ENCODE measurements at regions not wholly inside any gene's neighbourhood (a gene's known extent, or its start where the extent isn't known, plus 50 kb on each side); places are given as distances from the start of the nearest gene placed in this dataset.
"Not testable (repeated sequence)": the region's sequence is repeated elsewhere in the genome, so short reads cannot be mapped to it uniquely, and the experiment has no call there.

GRCh38 chr13:76708138-76708688 lies 178.0 kb downstream of the KCTD12 start:
- FAIRE-seq: no peak

- FAIRE-seq: no peak
Observed at GRCh38 chr13:76707360-76707759, 178.8 kb downstream of the KCTD12 start.

- no peak for FAIRE-seq
Observed at GRCh38 chr13:76703621-76704288, 182.4 kb downstream of the KCTD12 start.

GRCh38 chr13:76703216-76703615 lies 183.0 kb downstream of the KCTD12 start:
- FAIRE-seq: no peak

- no peak for FAIRE-seq
Observed at GRCh38 chr13:76697288-76697687, 188.9 kb downstream of the KCTD12 start.

GRCh38 chr13:76696370-76696769 lies 189.8 kb downstream of the KCTD12 start:
- FAIRE-seq: no peak

GRCh38 chr13:76693086-76693485 lies 193.1 kb downstream of the KCTD12 start:
- FAIRE-seq: no peak

- no peak for FAIRE-seq
Observed at GRCh38 chr13:76692346-76692745, 193.9 kb downstream of the KCTD12 start.

- FAIRE-seq: no peak
Observed at GRCh38 chr13:76690611-76691010, 195.6 kb downstream of the KCTD12 start.

- no peak for FAIRE-seq
Observed at GRCh38 chr13:76687467-76687866, 198.7 kb downstream of the KCTD12 start.

GRCh38 chr13:76685938-76686337 lies 200.3 kb downstream of the KCTD12 start:
- FAIRE-seq: no peak

- FAIRE-seq: no peak
Observed at GRCh38 chr13:76684336-76684735, 201.9 kb downstream of the KCTD12 start.

- FAIRE-seq: no peak
Observed at GRCh38 chr13:76683854-76684253, 202.4 kb downstream of the KCTD12 start.

- no peak for FAIRE-seq
Observed at GRCh38 chr13:76683168-76683567, 203.0 kb downstream of the KCTD12 start.

GRCh38 chr13:76680112-76680511 lies 206.1 kb downstream of the KCTD12 start:
- FAIRE-seq: no peak

- no peak for FAIRE-seq
Observed at GRCh38 chr13:76677043-76677442, 209.2 kb downstream of the KCTD12 start.

GRCh38 chr13:76672420-76672819 lies 213.8 kb downstream of the KCTD12 start:
- FAIRE-seq: no peak

GRCh38 chr13:76668716-76669115 lies 217.5 kb downstream of the KCTD12 start:
- FAIRE-seq: no peak

GRCh38 chr13:76668141-76668540 lies 218.1 kb downstream of the KCTD12 start:
- FAIRE-seq: no peak

- FAIRE-seq: no peak
Observed at GRCh38 chr13:76667551-76667950, 218.7 kb downstream of the KCTD12 start.

GRCh38 chr13:76663592-76664335 lies 222.4 kb downstream of the KCTD12 start:
- FAIRE-seq: no peak

- not testable (repeated sequence) for FAIRE-seq
Observed at GRCh38 chr13:76659074-76659473, 227.1 kb downstream of the KCTD12 start.

GRCh38 chr13:76656500-76656899 lies 229.7 kb downstream of the KCTD12 start:
- FAIRE-seq: no peak

- no peak for FAIRE-seq
Observed at GRCh38 chr13:76656056-76656455, 230.1 kb downstream of the KCTD12 start.

Measured in colon (tissue), 2 donors.